CD4-positive, alpha-beta T cell (primary cell): ENCODE measurements at regions not wholly inside any gene's neighbourhood (a gene's known extent, or its start where the extent isn't known, plus 50 kb on each side); places are given as distances from the start of the nearest gene placed in this dataset.

Experiments
- ATAC-seq: fragments of 200-7000 bp; cut with Tn5 transposase; one replicate; pipeline ENCODE4 v1.10.0; 2022; ENCODE audit warnings: mild to moderate bottlenecking; ENCODE audit not compliant: poor library complexity
- CTCF ChIA-PET: fragments of 350-600 bp; sonication (Branson Sonifier 250); formaldehyde crosslinking; loops from one replicate; lab custom pipeline; 2021; ENCODE audit warnings: antibody characterized with exemption, inconsistent platforms; lab: Charles Lee
- POLR2A ChIA-PET: fragments of 350-600 bp; sonication (Branson Sonifier 250); formaldehyde crosslinking; loops from one replicate; lab custom pipeline; 2021; ENCODE audit warnings: antibody characterized with exemption, inconsistent platforms; lab: Charles Lee
- DNase-seq, 14 experiments: peaks; one replicate each; pipeline ENCODE4 v3.0.0-alpha.2; 2013 to 2020; ENCODE audit warnings: mixed read lengths in 2 of 14
- H3K27ac ChIP-seq, 2 donors: one replicate each; pipeline versions ENCODE4 v1.5.1 to v1.7.0; 2013; ENCODE audit warnings: low read length in 2 of 2, low read depth in 1 of 2, mild to moderate bottlenecking in 1 of 2
- H3K27me3 ChIP-seq, 2 experiments: 1 replicate in 1 of 2; 2 replicates in 1 of 2; pipeline versions ENCODE4 v1.6.1 to v1.7.0; 2013; ENCODE audit warnings: low read length in 2 of 2, control low read depth in 1 of 2, mild to moderate bottlenecking in 1 of 2, moderate library complexity in 1 of 2; ENCODE audit not compliant: insufficient read depth in 2 of 2, control insufficient read depth in 1 of 2
- H3K36me3 ChIP-seq: one replicate; pipeline ENCODE4 v1.6.1; 2013; ENCODE audit warnings: low read length, control low read depth; ENCODE audit not compliant: insufficient read depth
- H3K4me1 ChIP-seq: one replicate; pipeline ENCODE4 v1.6.1; 2013; ENCODE audit warnings: low read length, control low read depth; ENCODE audit not compliant: insufficient read depth
- H3K4me3 ChIP-seq: one replicate; pipeline ENCODE4 v1.5.1; 2013; ENCODE audit warnings: mild to moderate bottlenecking, low read length, moderate library complexity
- H3K9me3 ChIP-seq, 2 experiments: 1 replicate in 1 of 2; 2 replicates in 1 of 2; pipeline versions ENCODE4 v1.6.1 to v1.7.0; 2013; ENCODE audit warnings: low read length in 2 of 2, mild to moderate bottlenecking in 2 of 2, control low read depth in 1 of 2, moderate library complexity in 1 of 2; ENCODE audit not compliant: control insufficient read depth in 1 of 2, insufficient read depth in 1 of 2
- H3K27ac Mint-ChIP-seq: one replicate; pipeline ENCODE4 v1.8.0; 2020; ENCODE audit warnings: mixed read lengths
- H3K27me3 Mint-ChIP-seq: one replicate; pipeline ENCODE4 v1.8.0; 2021; ENCODE audit warnings: mixed read lengths
- H3K36me3 Mint-ChIP-seq: one replicate; pipeline ENCODE4 v1.8.0; 2021; ENCODE audit warnings: low read depth, mixed read lengths
- H3K4me1 Mint-ChIP-seq: one replicate; pipeline ENCODE4 v1.8.0; 2021; ENCODE audit warnings: low read depth, mixed read lengths
- H3K4me3 Mint-ChIP-seq: one replicate; pipeline ENCODE4 v1.8.0; 2020; ENCODE audit warnings: mild to moderate bottlenecking, mixed read lengths
- H3K9me3 Mint-ChIP-seq: one replicate; pipeline ENCODE4 v1.8.0; 2020; ENCODE audit warnings: mixed read lengths
- intact Hi-C, 2 experiments: fragments of 100-400 bp; cut with DNase I in 1 of 2; cut with micrococcal nuclease in 1 of 2; formaldehyde crosslinking; loops; one replicate each; pipeline versions ENCODE4 v1.15.1 to v1.9.0; 2023 to 2025; cut with DNase I, micrococcal nuclease
- TF ChIP-seq, protein P1 (sequence below): fragments of 200-600 bp; IDR thresholded peaks from one replicate; pipeline ENCODE4 v1.8.0; 2022; ENCODE audit warnings: antibody characterized with exemption, mild to moderate bottlenecking

DNA sequence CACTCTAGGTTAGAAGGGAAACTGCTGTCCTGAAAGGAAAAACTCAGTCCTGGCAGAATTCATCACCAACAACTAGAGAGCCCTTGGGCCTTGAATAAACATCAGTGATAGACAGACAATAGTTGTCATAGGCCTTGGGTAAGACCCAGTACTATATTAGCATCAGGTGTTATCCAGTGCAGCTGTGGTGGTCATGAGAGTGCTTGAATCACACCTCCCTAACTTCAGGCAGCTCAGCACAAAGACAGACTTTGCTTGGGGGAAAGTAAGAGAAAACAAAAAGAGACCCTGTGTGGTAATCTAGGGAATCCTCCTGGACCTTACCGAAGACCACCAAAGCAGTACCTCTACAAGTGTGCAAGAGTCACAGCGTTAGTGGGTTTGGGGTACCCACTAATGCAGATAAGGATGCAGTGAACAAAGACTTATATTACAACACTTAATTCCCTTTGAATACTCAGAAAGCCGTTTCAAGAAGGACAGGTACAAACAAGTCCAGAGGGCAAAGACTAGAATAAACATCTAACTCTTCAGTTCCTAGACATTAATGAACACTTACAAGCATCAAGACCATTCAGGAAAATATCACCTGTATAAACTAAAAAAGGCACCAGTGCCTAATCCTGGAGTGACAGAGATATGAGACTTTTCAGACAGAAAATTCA lies 332.3 kb upstream of the EPHA3 start:
- Mint-ChIP-seq H3K36me3 (no peaks in the 10 kb centered on the region), H3K27ac (no peak overlapping the region), H3K4me3 (no peak overlapping the region), H3K9me3 (peaks cover 7% of the 10 kb centered on the region), H3K27me3 (no peaks in the 10 kb centered on the region), H3K4me1 (no peaks in the 10 kb centered on the region)
- no peak for ATAC-seq
- Histone ChIP-seq H3K27ac (no peak overlapping the region), H3K9me3 (peaks cover 0 to 1% of the 10 kb centered on the region in 2 experiments), H3K4me1 (no peaks in the 10 kb centered on the region), H3K4me3 (no peak overlapping the region), H3K27me3 (no peaks in the 10 kb centered on the region), H3K36me3 (no peaks in the 10 kb centered on the region)
- DNase-seq: no peak
- TF ChIP-seq, protein P1, sequence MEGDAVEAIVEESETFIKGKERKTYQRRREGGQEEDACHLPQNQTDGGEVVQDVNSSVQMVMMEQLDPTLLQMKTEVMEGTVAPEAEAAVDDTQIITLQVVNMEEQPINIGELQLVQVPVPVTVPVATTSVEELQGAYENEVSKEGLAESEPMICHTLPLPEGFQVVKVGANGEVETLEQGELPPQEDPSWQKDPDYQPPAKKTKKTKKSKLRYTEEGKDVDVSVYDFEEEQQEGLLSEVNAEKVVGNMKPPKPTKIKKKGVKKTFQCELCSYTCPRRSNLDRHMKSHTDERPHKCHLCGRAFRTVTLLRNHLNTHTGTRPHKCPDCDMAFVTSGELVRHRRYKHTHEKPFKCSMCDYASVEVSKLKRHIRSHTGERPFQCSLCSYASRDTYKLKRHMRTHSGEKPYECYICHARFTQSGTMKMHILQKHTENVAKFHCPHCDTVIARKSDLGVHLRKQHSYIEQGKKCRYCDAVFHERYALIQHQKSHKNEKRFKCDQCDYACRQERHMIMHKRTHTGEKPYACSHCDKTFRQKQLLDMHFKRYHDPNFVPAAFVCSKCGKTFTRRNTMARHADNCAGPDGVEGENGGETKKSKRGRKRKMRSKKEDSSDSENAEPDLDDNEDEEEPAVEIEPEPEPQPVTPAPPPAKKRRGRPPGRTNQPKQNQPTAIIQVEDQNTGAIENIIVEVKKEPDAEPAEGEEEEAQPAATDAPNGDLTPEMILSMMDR: no peak
- ChIA-PET CTCF (no interaction called here), POLR2A (no interaction called here)
- intact Hi-C loops: no loop called here

DNA sequence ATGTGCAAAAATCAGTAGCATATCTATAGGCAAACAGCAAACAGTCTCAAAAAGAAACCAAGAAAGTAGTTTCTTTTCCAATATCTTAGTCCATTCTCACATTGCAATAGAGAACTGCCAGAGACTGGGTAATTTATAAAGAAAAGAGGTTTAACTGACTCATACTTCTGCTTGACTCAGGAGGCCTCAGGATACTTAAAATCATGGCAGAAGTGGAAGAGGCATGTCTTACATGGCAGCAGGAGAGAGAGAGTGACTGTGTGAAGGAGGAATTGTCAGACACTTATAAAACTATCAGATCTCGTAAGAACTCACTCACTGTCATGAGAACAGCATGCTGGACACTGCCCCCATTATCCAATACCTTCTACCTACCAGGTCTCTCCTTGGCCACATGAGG lies 327.9 kb upstream of the EPHA3 start:
- Mint-ChIP-seq H3K4me3 (no peak overlapping the region), H3K27ac (no peak overlapping the region), H3K9me3 (peaks cover 17% of the 10 kb centered on the region), H3K36me3 (no peaks in the 10 kb centered on the region), H3K27me3 (no peaks in the 10 kb centered on the region), H3K4me1 (no peaks in the 10 kb centered on the region)
- no peak overlapping the region for H3K4me3 ChIP-seq
- no peaks in the 10 kb centered on the region for H3K36me3 ChIP-seq
- TF ChIP-seq, protein P1: no peak
- intact Hi-C loops: no loop called here
- ATAC-seq: no peak
- no peaks in the 10 kb centered on the region for H3K4me1 ChIP-seq
- no peak overlapping the region for H3K27ac ChIP-seq
- ChIA-PET POLR2A (no interaction called here), CTCF (no interaction called here)
- no peaks in the 10 kb centered on the region for H3K27me3 ChIP-seq
- DNase-seq: no peak
- H3K9me3 ChIP-seq: peaks cover 0 to 8% of the 10 kb centered on the region in 2 experiments

- intact Hi-C loops: no loop called here
- Histone ChIP-seq H3K27me3 (no peaks in the 10 kb centered on the region), H3K9me3 (peaks cover 0 to 13% of the 10 kb centered on the region in 2 experiments), H3K4me1 (no peaks in the 10 kb centered on the region), H3K27ac (no peak overlapping the region), H3K4me3 (no peak overlapping the region), H3K36me3 (no peaks in the 10 kb centered on the region)
- H3K36me3 Mint-ChIP-seq: no peaks in the 10 kb centered on the region
- POLR2A ChIA-PET: no interaction called here
- H3K27me3 Mint-ChIP-seq: no peaks in the 10 kb centered on the region
- no peak overlapping the region for H3K4me3 Mint-ChIP-seq
- no peak overlapping the region for H3K27ac Mint-ChIP-seq
- DNase-seq: no peak
- no peaks in the 10 kb centered on the region for H3K4me1 Mint-ChIP-seq
- no peak for ATAC-seq
- H3K9me3 Mint-ChIP-seq: peaks cover 20% of the 10 kb centered on the region
- CTCF ChIA-PET: no interaction called here
- TF ChIP-seq, protein P1: no peak
Measured at GRCh38 chr3:88784925-88785324, 322.5 kb upstream of the EPHA3 start.
